ENCODE measurements at regions not wholly inside any gene's neighbourhood (a gene's known extent, or its start where the extent isn't known, plus 50 kb on each side); places are given as distances from the start of the nearest gene placed in this dataset.

- Histone ChIP-seq H2BK120ac (ENCODE audit: low read depth, low read length) (no peak overlapping the region), H3K9me3 (ENCODE audit: control insufficient read depth, low read length) (no peaks in the 10 kb centered on the region), H3K27ac (ENCODE audit: low read length, poor library complexity, severe bottlenecking) (no peak overlapping the region), H3K79me1 (replicated peaks; ENCODE audit: low read length, poor library complexity, severe bottlenecking) (no peaks in the 10 kb centered on the region), H3K4ac (ENCODE audit: low read depth in 1 of 2, low read length in 2 of 2) (no peak overlapping the region), H3K36me3 (ENCODE audit: control insufficient read depth in 1 of 2, insufficient read depth in 2 of 2, low read depth in 1 of 2, low read length in 2 of 2) (no peaks in the 10 kb centered on the region), H3K9ac (ENCODE audit: low read length) (no peak overlapping the region), H3K23ac (ENCODE audit: low read length in 2 of 2) (no peak overlapping the region), H2BK12ac (ENCODE audit: low read length in 2 of 2) (no peak overlapping the region), H3K18ac (ENCODE audit: low read depth in 1 of 2, low read length in 2 of 2) (no peak overlapping the region), H3K27me3 (ENCODE audit: control insufficient read depth in 1 of 2, insufficient read depth in 1 of 2, low read length in 2 of 2) (no peaks in the 10 kb centered on the region), H3K4me2 (ENCODE audit: low read length, poor library complexity, severe bottlenecking) (no peak overlapping the region), H3K14ac (ENCODE audit: low read length in 2 of 2) (no peak overlapping the region), H2BK5ac (ENCODE audit: low read depth, low read length, poor library complexity, severe bottlenecking) (no peak overlapping the region), H3K4me3 (ENCODE audit: insufficient read depth in 1 of 2, low read depth in 1 of 2, low read length in 2 of 2) (no peak overlapping the region), H2AFZ (ENCODE audit: low read depth, low read length) (no peak overlapping the region), H4K91ac (ENCODE audit: low read length) (no peak overlapping the region), H3K4me1 (ENCODE audit: control insufficient read depth, insufficient read depth, low read depth, low read length) (no peaks in the 10 kb centered on the region), H4K8ac (ENCODE audit: low read length) (no peak overlapping the region), H2BK15ac (ENCODE audit: low read depth, poor library complexity, severe bottlenecking) (no peak overlapping the region), H2AK5ac (ENCODE audit: low read length, severe bottlenecking) (no peak overlapping the region)
- WGBS: 86% methylated on average over 5 of the region's 5 CpGs
- no peak for DNase-seq
Observed at GRCh38 chr12:30251546-30251945, 444.1 kb downstream of the IPO8 start.

- no peak overlapping the region for H3K4me2 ChIP-seq (ENCODE audit: low read length, poor library complexity, severe bottlenecking)
- no peaks in the 10 kb centered on the region for H3K36me3 ChIP-seq (ENCODE audit: control insufficient read depth in 1 of 2, insufficient read depth in 2 of 2, low read depth in 1 of 2, low read length in 2 of 2)
- H3K9ac ChIP-seq (ENCODE audit: low read length): no peak overlapping the region
- H2AFZ ChIP-seq (ENCODE audit: low read depth, low read length): no peak overlapping the region
- H3K14ac ChIP-seq (ENCODE audit: low read length in 2 of 2): no peak overlapping the region
- H3K4me1 ChIP-seq (ENCODE audit: control insufficient read depth, insufficient read depth, low read depth, low read length): no peaks in the 10 kb centered on the region
- H4K8ac ChIP-seq (ENCODE audit: low read length): no peak overlapping the region
- H2BK120ac ChIP-seq (ENCODE audit: low read depth, low read length): no peak overlapping the region
- no peaks in the 10 kb centered on the region for H3K79me1 ChIP-seq (replicated peaks; ENCODE audit: low read length, poor library complexity, severe bottlenecking)
- H3K4ac ChIP-seq (ENCODE audit: low read depth in 1 of 2, low read length in 2 of 2): no peak overlapping the region
- H4K91ac ChIP-seq (ENCODE audit: low read length): no peak overlapping the region
- no peak overlapping the region for H3K27ac ChIP-seq (ENCODE audit: low read length, poor library complexity, severe bottlenecking)
- no peak overlapping the region for H3K4me3 ChIP-seq (ENCODE audit: insufficient read depth in 1 of 2, low read depth in 1 of 2, low read length in 2 of 2)
- H3K9me3 ChIP-seq (ENCODE audit: control insufficient read depth, low read length): no peaks in the 10 kb centered on the region
- H3K27me3 ChIP-seq (ENCODE audit: control insufficient read depth in 1 of 2, insufficient read depth in 1 of 2, low read length in 2 of 2): no peaks in the 10 kb centered on the region
- peak; percentile 54 for DNase-seq
- H2BK12ac ChIP-seq (ENCODE audit: low read length in 2 of 2): no peak overlapping the region
- no peak overlapping the region for H2BK5ac ChIP-seq (ENCODE audit: low read depth, low read length, poor library complexity, severe bottlenecking)
- H3K18ac ChIP-seq (ENCODE audit: low read depth in 1 of 2, low read length in 2 of 2): no peak overlapping the region
- no peak overlapping the region for H2AK5ac ChIP-seq (ENCODE audit: low read length, severe bottlenecking)
- H3K23ac ChIP-seq (ENCODE audit: low read length in 2 of 2): no peak overlapping the region
- 28% methylated on average over 1 of the region's 2 CpGs for WGBS
- H2BK15ac ChIP-seq (ENCODE audit: low read depth, poor library complexity, severe bottlenecking): no peak overlapping the region
Observed at GRCh38 chr12:30243426-30243825, 452.2 kb downstream of the IPO8 start.

GRCh38 chr12:30219047-30219446 is 435.3 kb upstream of the TMTC1 start:
- H3K9ac ChIP-seq (ENCODE audit: low read length): no peak overlapping the region
- H3K27me3 ChIP-seq (ENCODE audit: control insufficient read depth in 1 of 2, insufficient read depth in 1 of 2, low read length in 2 of 2): peaks cover 0 to 5% of the 10 kb centered on the region in 2 experiments
- H3K79me1 ChIP-seq (replicated peaks; ENCODE audit: low read length, poor library complexity, severe bottlenecking): no peaks in the 10 kb centered on the region
- no peak overlapping the region for H3K23ac ChIP-seq (ENCODE audit: low read length in 2 of 2)
- no peak overlapping the region for H3K4me3 ChIP-seq (ENCODE audit: insufficient read depth in 1 of 2, low read depth in 1 of 2, low read length in 2 of 2)
- no peak for DNase-seq
- H3K4me1 ChIP-seq (ENCODE audit: control insufficient read depth, insufficient read depth, low read depth, low read length): no peaks in the 10 kb centered on the region
- H4K8ac ChIP-seq (ENCODE audit: low read length): no peak overlapping the region
- no peaks in the 10 kb centered on the region for H3K9me3 ChIP-seq (ENCODE audit: control insufficient read depth, low read length)
- no peak overlapping the region for H2BK12ac ChIP-seq (ENCODE audit: low read length in 2 of 2)
- H3K36me3 ChIP-seq (ENCODE audit: control insufficient read depth in 1 of 2, insufficient read depth in 2 of 2, low read depth in 1 of 2, low read length in 2 of 2): no peaks in the 10 kb centered on the region
- no peak overlapping the region for H4K91ac ChIP-seq (ENCODE audit: low read length)
- H3K27ac ChIP-seq (ENCODE audit: low read length, poor library complexity, severe bottlenecking): no peak overlapping the region
- H2AK5ac ChIP-seq (ENCODE audit: low read length, severe bottlenecking): no peak overlapping the region
- H3K18ac ChIP-seq (ENCODE audit: low read depth in 1 of 2, low read length in 2 of 2): no peak overlapping the region
- no peak overlapping the region for H2AFZ ChIP-seq (ENCODE audit: low read depth, low read length)
- no peak overlapping the region for H2BK15ac ChIP-seq (ENCODE audit: low read depth, poor library complexity, severe bottlenecking)
- no peak overlapping the region for H2BK120ac ChIP-seq (ENCODE audit: low read depth, low read length)
- no peak overlapping the region for H2BK5ac ChIP-seq (ENCODE audit: low read depth, low read length, poor library complexity, severe bottlenecking)
- no CpG with 5 or more reads among the region's 4 CpGs for WGBS
- no peak overlapping the region for H3K14ac ChIP-seq (ENCODE audit: low read length in 2 of 2)
- no peak overlapping the region for H3K4me2 ChIP-seq (ENCODE audit: low read length, poor library complexity, severe bottlenecking)
- no peak overlapping the region for H3K4ac ChIP-seq (ENCODE audit: low read depth in 1 of 2, low read length in 2 of 2)

GRCh38 chr12:30218073-30218472 is 434.3 kb upstream of the TMTC1 start:
- Histone ChIP-seq H3K4me3 (ENCODE audit: insufficient read depth in 1 of 2, low read depth in 1 of 2, low read length in 2 of 2) (no peak overlapping the region), H3K9me3 (ENCODE audit: control insufficient read depth, low read length) (no peaks in the 10 kb centered on the region), H3K23ac (ENCODE audit: low read length in 2 of 2) (no peak overlapping the region), H2BK5ac (ENCODE audit: low read depth, low read length, poor library complexity, severe bottlenecking) (no peak overlapping the region), H3K4ac (ENCODE audit: low read depth in 1 of 2, low read length in 2 of 2) (no peak overlapping the region), H2BK120ac (ENCODE audit: low read depth, low read length) (no peak overlapping the region), H2BK15ac (ENCODE audit: low read depth, poor library complexity, severe bottlenecking) (no peak overlapping the region), H3K4me1 (ENCODE audit: control insufficient read depth, insufficient read depth, low read depth, low read length) (no peaks in the 10 kb centered on the region), H2AFZ (ENCODE audit: low read depth, low read length) (no peak overlapping the region), H3K36me3 (ENCODE audit: control insufficient read depth in 1 of 2, insufficient read depth in 2 of 2, low read depth in 1 of 2, low read length in 2 of 2) (no peaks in the 10 kb centered on the region), H3K79me1 (replicated peaks; ENCODE audit: low read length, poor library complexity, severe bottlenecking) (no peaks in the 10 kb centered on the region), H3K27me3 (ENCODE audit: control insufficient read depth in 1 of 2, insufficient read depth in 1 of 2, low read length in 2 of 2) (peaks cover 0 to 5% of the 10 kb centered on the region in 2 experiments), H4K8ac (ENCODE audit: low read length) (no peak overlapping the region), H2BK12ac (ENCODE audit: low read length in 2 of 2) (no peak overlapping the region), H3K9ac (ENCODE audit: low read length) (no peak overlapping the region), H3K4me2 (ENCODE audit: low read length, poor library complexity, severe bottlenecking) (no peak overlapping the region), H3K27ac (ENCODE audit: low read length, poor library complexity, severe bottlenecking) (no peak overlapping the region), H3K14ac (ENCODE audit: low read length in 2 of 2) (no peak overlapping the region), H3K18ac (ENCODE audit: low read depth in 1 of 2, low read length in 2 of 2) (no peak overlapping the region), H2AK5ac (ENCODE audit: low read length, severe bottlenecking) (no peak overlapping the region), H4K91ac (ENCODE audit: low read length) (no peak overlapping the region)
- 94% methylated on average over 4 of the region's 4 CpGs for WGBS
- DNase-seq: no peak

All from mesenchymal stem cell (in vitro differentiated cells and primary cell).